Activated B cell treated with CpG ODN at 0.5 μM for 24 hours (primary cell): ENCODE measurements at regions not wholly inside any gene's neighbourhood (a gene's known extent, or its start where the extent isn't known, plus 50 kb on each side); places are given as distances from the start of the nearest gene placed in this dataset.

Experiments used
- ATAC-seq: fragments of 200-7000 bp; cut with Tn5 transposase; one replicate; pipeline ENCODE4 v1.10.0; 2021; ENCODE audit warnings: low read depth, mild to moderate bottlenecking, moderate library complexity
- CTCF ChIA-PET: fragments of 350-600 bp; sonication (Branson Sonifier 250); formaldehyde crosslinking; loops from one replicate; lab custom pipeline; 2021; ENCODE audit warnings: antibody characterized with exemption; lab: Charles Lee
- POLR2A ChIA-PET: fragments of 350-600 bp; sonication (Branson Sonifier 250); formaldehyde crosslinking; loops from one replicate; lab custom pipeline; 2021; ENCODE audit warnings: antibody characterized with exemption; lab: Charles Lee
- DNase-seq: peaks from one replicate; pipeline ENCODE4 v3.0.0; 2022
- H3K27ac Mint-ChIP-seq: one replicate; pipeline ENCODE4 v1.8.0; 2020; ENCODE audit warnings: mixed read lengths
- H3K27me3 Mint-ChIP-seq: one replicate; pipeline ENCODE4 v1.8.0; 2021; ENCODE audit warnings: mixed read lengths
- H3K36me3 Mint-ChIP-seq: one replicate; pipeline ENCODE4 v1.8.0; 2021; ENCODE audit warnings: low read depth, mixed read lengths
- H3K4me1 Mint-ChIP-seq: one replicate; pipeline ENCODE4 v1.8.0; 2021; ENCODE audit warnings: mixed read lengths
- H3K4me3 Mint-ChIP-seq: one replicate; pipeline ENCODE4 v1.8.0; 2020; ENCODE audit warnings: mild to moderate bottlenecking, mixed read lengths
- H3K9me3 Mint-ChIP-seq: one replicate; pipeline ENCODE4 v1.8.0; 2020; ENCODE audit warnings: mixed read lengths
- intact Hi-C: fragments of 100-400 bp; cut with micrococcal nuclease; formaldehyde crosslinking; loops from one replicate; pipeline ENCODE4 v1.15.1; 2024
- TF ChIP-seq, protein P1 (sequence below): fragments of 200-600 bp; IDR thresholded peaks from one replicate; pipeline ENCODE4 v1.8.0; 2022; ENCODE audit warnings: antibody characterized with exemption, mild to moderate bottlenecking

DNA sequence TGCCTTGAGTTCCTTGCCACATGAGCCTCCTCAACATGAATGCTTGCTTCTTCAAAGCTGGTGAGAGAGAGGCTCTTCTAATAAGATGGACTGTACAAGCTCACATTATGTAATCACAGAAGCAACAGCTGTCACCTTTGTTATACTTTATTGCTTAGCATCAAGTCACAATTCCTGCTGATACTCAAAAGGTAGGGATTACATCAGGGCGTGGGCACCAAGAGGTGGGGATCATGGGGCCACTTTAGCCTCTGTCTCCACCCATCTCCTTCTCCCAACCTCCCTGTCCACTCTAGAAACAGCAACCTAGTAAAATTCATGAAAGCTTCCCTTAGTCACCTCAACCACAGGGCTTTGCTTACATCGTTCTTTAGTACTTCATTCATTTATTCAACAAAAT lies 95.9 kb downstream of the FAM43A start:
- peaks cover 10% of the 10 kb centered on the region for H3K27me3 Mint-ChIP-seq
- intact Hi-C loops, result no loop called here

DNA sequence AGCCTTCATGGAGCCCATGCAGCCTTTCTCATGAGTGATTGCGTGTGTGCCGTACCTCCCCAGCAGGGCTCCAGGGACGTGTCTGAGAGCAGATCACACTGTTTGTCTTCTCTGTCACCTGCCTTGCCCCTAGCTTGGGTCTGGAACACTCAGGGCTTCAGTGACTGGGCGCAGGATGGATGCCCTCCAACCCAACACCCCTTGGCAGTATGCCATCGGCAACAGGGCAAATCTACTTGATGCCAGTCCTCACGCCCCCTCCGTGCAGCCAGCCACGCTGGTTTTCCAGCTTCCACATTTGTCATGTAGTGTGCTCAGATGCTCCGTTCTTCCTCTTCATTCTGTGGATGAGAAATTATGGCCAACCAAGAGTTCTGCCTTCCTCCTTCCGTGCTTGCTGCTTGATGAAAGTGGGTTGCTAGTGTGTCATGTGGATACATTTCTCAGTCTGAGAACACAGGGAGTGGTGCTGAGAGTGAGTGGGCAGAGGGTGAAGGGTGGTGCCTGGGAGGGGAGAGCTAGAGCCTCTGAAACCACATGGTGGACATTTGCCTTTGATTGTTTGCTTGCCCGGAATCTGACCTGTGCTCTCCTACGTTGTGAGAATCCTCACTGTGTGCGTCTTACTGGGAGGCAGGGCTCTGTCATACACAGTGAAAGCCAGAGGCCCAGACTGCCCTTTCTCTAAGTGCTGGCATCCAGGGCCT lies 97.2 kb downstream of the FAM43A start:
- TF ChIP-seq, protein P1, sequence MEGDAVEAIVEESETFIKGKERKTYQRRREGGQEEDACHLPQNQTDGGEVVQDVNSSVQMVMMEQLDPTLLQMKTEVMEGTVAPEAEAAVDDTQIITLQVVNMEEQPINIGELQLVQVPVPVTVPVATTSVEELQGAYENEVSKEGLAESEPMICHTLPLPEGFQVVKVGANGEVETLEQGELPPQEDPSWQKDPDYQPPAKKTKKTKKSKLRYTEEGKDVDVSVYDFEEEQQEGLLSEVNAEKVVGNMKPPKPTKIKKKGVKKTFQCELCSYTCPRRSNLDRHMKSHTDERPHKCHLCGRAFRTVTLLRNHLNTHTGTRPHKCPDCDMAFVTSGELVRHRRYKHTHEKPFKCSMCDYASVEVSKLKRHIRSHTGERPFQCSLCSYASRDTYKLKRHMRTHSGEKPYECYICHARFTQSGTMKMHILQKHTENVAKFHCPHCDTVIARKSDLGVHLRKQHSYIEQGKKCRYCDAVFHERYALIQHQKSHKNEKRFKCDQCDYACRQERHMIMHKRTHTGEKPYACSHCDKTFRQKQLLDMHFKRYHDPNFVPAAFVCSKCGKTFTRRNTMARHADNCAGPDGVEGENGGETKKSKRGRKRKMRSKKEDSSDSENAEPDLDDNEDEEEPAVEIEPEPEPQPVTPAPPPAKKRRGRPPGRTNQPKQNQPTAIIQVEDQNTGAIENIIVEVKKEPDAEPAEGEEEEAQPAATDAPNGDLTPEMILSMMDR, result no peak
- POLR2A ChIA-PET, result no interaction called here
- Mint-ChIP-seq H3K4me3 (no peak overlapping the region), H3K27me3 (peaks cover 10% of the 10 kb centered on the region), H3K36me3 (no peaks in the 10 kb centered on the region), H3K4me1 (no peaks in the 10 kb centered on the region), H3K9me3 (no peaks in the 10 kb centered on the region), H3K27ac (no peak overlapping the region)
- CTCF ChIA-PET, result no interaction called here
- no peak for ATAC-seq
- intact Hi-C loops, result no loop called here
- DNase-seq, result no peak

More for the DNA sequence above, 95.9 kb downstream of the FAM43A start:
- Mint-ChIP-seq H3K4me3 (no peak overlapping the region), H3K36me3 (no peaks in the 10 kb centered on the region), H3K27ac (no peak overlapping the region), H3K4me1 (no peaks in the 10 kb centered on the region), H3K9me3 (no peaks in the 10 kb centered on the region)
- CTCF ChIA-PET, result no interaction called here
- ATAC-seq (no peak), DNase-seq (no peak)
- POLR2A ChIA-PET, result interaction anchor here (1.3 kb wide), 1 partner anchor 13 kb away, joined by 4 read pairs; no protein-coding TSS in a partner anchor
- TF ChIP-seq, protein P1, result no peak

DNA sequence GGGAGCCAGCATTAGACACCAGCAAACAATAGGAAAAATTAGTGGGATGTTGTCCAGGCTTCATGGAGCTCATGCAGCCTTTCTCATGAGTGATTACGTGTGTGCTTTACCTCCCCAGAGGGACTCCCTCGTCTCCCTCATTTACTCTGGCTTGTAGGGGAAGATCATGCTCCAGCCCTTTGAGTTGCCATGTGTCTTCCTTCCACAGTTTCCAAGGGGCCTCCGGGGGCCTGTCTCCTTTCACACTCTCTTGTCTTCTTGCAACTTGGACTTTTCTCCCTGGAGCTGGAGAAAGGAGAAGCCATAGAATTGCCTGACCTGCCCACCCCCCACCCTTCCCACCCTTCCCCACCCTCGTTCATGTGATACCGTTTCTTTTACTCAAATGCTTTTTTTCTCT lies 98.7 kb downstream of the FAM43A start:
- no peak overlapping the region for H3K4me3 Mint-ChIP-seq
- no peak overlapping the region for H3K27ac Mint-ChIP-seq
- TF ChIP-seq, protein P1, result no peak
- POLR2A ChIA-PET, result interaction anchor here (0.7 to 1.2 kb wide), 2 partner anchors 16 to 17 kb away, joined by 4 to 8 read pairs; no protein-coding TSS in a partner anchor
- no peaks in the 10 kb centered on the region for H3K9me3 Mint-ChIP-seq
- peaks cover 10% of the 10 kb centered on the region for H3K27me3 Mint-ChIP-seq
- no peaks in the 10 kb centered on the region for H3K4me1 Mint-ChIP-seq
- CTCF ChIA-PET, result no interaction called here
- ATAC-seq, result no peak
- intact Hi-C loops, result no loop called here
- H3K36me3 Mint-ChIP-seq, result no peaks in the 10 kb centered on the region
- DNase-seq, result no peak

DNA sequence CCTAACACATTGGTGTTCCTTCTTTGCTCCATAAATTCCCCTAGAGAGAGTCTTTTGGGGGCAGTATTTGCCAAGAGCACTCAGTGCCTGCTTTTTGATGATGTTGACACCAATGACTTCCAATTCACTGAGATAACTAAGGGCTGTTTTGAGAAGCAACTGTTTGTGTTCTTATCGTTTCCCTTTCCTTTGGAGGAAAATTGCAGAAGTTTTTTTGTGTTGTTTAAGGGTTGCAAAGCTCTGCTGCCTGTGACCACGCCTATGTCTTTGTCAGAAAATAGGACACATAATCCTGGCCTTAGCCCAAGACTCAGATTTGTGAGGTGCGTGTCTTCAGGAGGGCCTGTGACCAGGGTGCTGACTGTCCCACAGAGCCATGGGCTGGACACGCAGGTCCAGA lies 99.6 kb downstream of the FAM43A start:
- intact Hi-C loops, result no loop called here
- ChIA-PET POLR2A (interaction anchor here (1.2 kb wide), 1 partner anchor 17 kb away, joined by 4 read pairs; no protein-coding TSS in a partner anchor), CTCF (no interaction called here)
- no peak for DNase-seq
- no peak overlapping the region for H3K27ac Mint-ChIP-seq
- H3K36me3 Mint-ChIP-seq, result no peaks in the 10 kb centered on the region
- no peak overlapping the region for H3K4me3 Mint-ChIP-seq
- no peaks in the 10 kb centered on the region for H3K4me1 Mint-ChIP-seq
- H3K9me3 Mint-ChIP-seq, result no peaks in the 10 kb centered on the region
- TF ChIP-seq, protein P1, result no peak
- peaks cover 4% of the 10 kb centered on the region for H3K27me3 Mint-ChIP-seq
- ATAC-seq, result no peak

DNA sequence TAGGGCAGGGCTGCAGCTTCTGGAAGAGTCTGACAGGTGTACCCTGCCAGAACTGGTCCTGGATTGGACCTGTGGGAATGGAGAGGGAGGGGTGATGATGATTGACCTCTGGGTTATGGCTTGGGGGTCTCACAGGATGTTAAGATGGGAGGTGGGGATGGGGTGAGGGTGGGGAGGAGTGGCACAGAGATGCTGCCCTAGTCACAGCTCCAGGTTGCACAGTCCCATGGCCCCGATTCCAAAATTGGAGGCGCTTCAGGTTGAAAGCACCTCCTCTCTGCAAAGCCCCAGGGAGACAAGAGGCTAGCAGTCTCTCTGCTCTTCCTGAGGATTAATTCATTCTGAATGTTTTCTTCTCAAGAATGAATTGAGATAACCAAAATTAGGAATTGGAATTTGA lies 101.4 kb downstream of the FAM43A start:
- DNase-seq, result no peak
- Mint-ChIP-seq H3K4me3 (no peak overlapping the region), H3K36me3 (no peaks in the 10 kb centered on the region), H3K27ac (no peak overlapping the region), H3K9me3 (no peaks in the 10 kb centered on the region), H3K4me1 (no peaks in the 10 kb centered on the region), H3K27me3 (peaks cover 2% of the 10 kb centered on the region)
- CTCF ChIA-PET, result no interaction called here
- POLR2A ChIA-PET, result no interaction called here
- intact Hi-C loops, result no loop called here
- TF ChIP-seq, protein P1, result no peak
- no peak for ATAC-seq
